ENCODE measurements at regions not wholly inside any gene's neighbourhood (a gene's known extent, or its start where the extent isn't known, plus 50 kb on each side); places are given as distances from the start of the nearest gene placed in this dataset.

- Mint-ChIP-seq H3K27ac (no peak overlapping the region), H3K4me3 (no peak overlapping the region)
Observed at GRCh38 chr7:98548971-98549370, 68.1 kb upstream of the NPTX2 start.

DNA sequence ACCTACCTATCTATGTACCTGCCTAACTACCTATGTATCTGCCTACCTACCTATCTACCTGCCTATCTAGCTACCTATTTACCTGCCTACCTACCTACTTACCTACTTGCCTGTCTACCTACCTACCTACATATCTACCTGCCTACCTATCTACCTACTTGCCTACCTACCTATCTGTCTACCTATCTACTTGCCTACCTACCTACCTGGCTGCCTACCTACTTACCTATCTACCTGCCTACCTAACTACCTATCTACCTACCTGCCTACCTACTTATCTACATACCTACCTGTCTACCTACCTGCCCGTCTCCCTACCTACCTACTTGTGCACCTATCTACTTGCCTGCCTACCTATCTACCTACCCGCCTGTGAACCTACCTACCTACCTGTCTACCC is 68.7 kb upstream of the NPTX2 start:
- Mint-ChIP-seq H3K4me3 (no peak overlapping the region), H3K27ac (no peak overlapping the region), H3K27me3 (ENCODE audit: low read depth) (peaks cover 34% of the 10 kb centered on the region), H3K4me1 (no peaks in the 10 kb centered on the region), H3K9me3 (peaks cover 12% of the 10 kb centered on the region), H3K36me3 (no peaks in the 10 kb centered on the region)
- TF ChIP-seq, protein P1, sequence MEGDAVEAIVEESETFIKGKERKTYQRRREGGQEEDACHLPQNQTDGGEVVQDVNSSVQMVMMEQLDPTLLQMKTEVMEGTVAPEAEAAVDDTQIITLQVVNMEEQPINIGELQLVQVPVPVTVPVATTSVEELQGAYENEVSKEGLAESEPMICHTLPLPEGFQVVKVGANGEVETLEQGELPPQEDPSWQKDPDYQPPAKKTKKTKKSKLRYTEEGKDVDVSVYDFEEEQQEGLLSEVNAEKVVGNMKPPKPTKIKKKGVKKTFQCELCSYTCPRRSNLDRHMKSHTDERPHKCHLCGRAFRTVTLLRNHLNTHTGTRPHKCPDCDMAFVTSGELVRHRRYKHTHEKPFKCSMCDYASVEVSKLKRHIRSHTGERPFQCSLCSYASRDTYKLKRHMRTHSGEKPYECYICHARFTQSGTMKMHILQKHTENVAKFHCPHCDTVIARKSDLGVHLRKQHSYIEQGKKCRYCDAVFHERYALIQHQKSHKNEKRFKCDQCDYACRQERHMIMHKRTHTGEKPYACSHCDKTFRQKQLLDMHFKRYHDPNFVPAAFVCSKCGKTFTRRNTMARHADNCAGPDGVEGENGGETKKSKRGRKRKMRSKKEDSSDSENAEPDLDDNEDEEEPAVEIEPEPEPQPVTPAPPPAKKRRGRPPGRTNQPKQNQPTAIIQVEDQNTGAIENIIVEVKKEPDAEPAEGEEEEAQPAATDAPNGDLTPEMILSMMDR (IDR thresholded peaks at IDR 0.05; ENCODE audit: unreplicated experiment), result no peak
- DNase-seq (ENCODE audit: low spot score in 2 of 2, unreplicated experiment in 2 of 2), result no peak

More at GRCh38 chr7:98548971-98549370, 68.1 kb upstream of the NPTX2 start:
- TF ChIP-seq, protein P1 (IDR thresholded peaks at IDR 0.05; ENCODE audit: unreplicated experiment), result no peak
- no peak for DNase-seq (ENCODE audit: low spot score in 2 of 2, unreplicated experiment in 2 of 2)
- Mint-ChIP-seq H3K36me3 (no peaks in the 10 kb centered on the region), H3K9me3 (peaks cover 12% of the 10 kb centered on the region), H3K27me3 (ENCODE audit: low read depth) (peaks cover 31% of the 10 kb centered on the region), H3K4me1 (no peaks in the 10 kb centered on the region)

DNA sequence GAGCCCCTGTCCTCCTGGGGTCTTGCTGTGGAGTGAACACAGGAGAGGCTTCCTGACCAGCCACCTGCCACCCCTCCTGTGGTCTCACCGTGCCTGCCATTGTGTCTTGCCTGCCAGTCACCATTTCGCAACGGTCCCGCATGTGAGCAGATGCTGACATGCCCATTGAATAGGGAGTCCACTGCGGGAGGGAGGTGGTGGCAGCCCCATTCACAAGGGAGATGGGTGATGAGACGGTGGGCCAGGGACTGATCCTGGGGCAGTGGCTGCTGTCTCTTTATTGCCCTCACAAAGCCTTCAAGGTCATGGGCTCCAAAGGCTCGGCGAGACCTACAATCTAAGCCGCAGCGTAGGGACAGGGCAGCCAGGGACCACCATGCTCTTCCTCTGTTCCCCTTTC is 76.0 kb upstream of the NPTX2 start:
- Mint-ChIP-seq H3K4me3 (no peak overlapping the region), H3K27ac (no peak overlapping the region), H3K36me3 (no peaks in the 10 kb centered on the region), H3K9me3 (peaks cover 7% of the 10 kb centered on the region), H3K27me3 (ENCODE audit: low read depth) (peaks cover 11% of the 10 kb centered on the region), H3K4me1 (no peaks in the 10 kb centered on the region)
- TF ChIP-seq, protein P1 (IDR thresholded peaks at IDR 0.05; ENCODE audit: unreplicated experiment), result no peak
- no peak for DNase-seq (ENCODE audit: low spot score in 2 of 2, unreplicated experiment in 2 of 2)

- Mint-ChIP-seq H3K27me3 (ENCODE audit: low read depth) (peaks cover 12% of the 10 kb centered on the region), H3K4me1 (no peaks in the 10 kb centered on the region), H3K36me3 (no peaks in the 10 kb centered on the region), H3K4me3 (no peak overlapping the region), H3K27ac (no peak overlapping the region), H3K9me3 (peaks cover 7% of the 10 kb centered on the region)
- DNase-seq (ENCODE audit: low spot score in 2 of 2, unreplicated experiment in 2 of 2), result no peak
- TF ChIP-seq, protein P1 (IDR thresholded peaks at IDR 0.05; ENCODE audit: unreplicated experiment), result no peak
Observed at GRCh38 chr7:98539865-98540264, 77.2 kb upstream of the NPTX2 start.

- TF ChIP-seq, protein P1 (IDR thresholded peaks at IDR 0.05; ENCODE audit: unreplicated experiment), result no peak
- Mint-ChIP-seq H3K27me3 (ENCODE audit: low read depth) (peaks cover 15% of the 10 kb centered on the region), H3K4me1 (no peaks in the 10 kb centered on the region), H3K27ac (no peak overlapping the region), H3K9me3 (peaks cover 10% of the 10 kb centered on the region), H3K4me3 (no peak overlapping the region), H3K36me3 (no peaks in the 10 kb centered on the region)
- no peak for DNase-seq (ENCODE audit: low spot score in 2 of 2, unreplicated experiment in 2 of 2)
Observed at GRCh38 chr7:98536803-98537202, 80.3 kb upstream of the NPTX2 start.

DNA sequence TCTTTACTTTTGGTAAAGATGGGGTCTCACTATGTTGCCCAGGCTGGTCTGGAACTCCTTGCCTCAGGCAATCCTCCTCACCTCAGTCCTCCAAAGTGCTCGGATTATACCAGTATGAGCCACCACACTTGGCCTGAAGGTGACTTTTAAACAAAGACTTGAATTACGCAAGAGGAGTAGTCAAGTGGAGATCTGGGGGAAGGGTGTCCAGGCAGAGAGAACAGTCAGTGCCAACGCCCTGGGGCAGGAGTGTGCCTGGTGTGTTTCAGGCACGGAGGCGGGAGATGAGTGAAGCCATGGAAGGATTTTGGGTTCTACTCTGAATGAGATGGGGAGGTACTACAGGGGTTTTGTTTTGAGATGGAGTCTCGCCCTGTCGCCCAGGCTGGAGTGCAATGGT is 82.6 kb upstream of the NPTX2 start:
- Mint-ChIP-seq H3K4me3 (no peak overlapping the region), H3K9me3 (peaks cover 18% of the 10 kb centered on the region), H3K36me3 (no peaks in the 10 kb centered on the region), H3K27me3 (ENCODE audit: low read depth) (peaks cover 11% of the 10 kb centered on the region), H3K27ac (no peak overlapping the region), H3K4me1 (no peaks in the 10 kb centered on the region)
- no peak for DNase-seq (ENCODE audit: low spot score in 2 of 2, unreplicated experiment in 2 of 2)
- TF ChIP-seq, protein P1 (IDR thresholded peaks at IDR 0.05; ENCODE audit: unreplicated experiment), result no peak

Data from mesothelial cell of epicardium (in vitro differentiated cells).